Kidney epithelial cell (primary cell): ENCODE measurements at regions not wholly inside any gene's neighbourhood (a gene's known extent, or its start where the extent isn't known, plus 50 kb on each side); places are given as distances from the start of the nearest gene placed in this dataset.

Source experiments
- DNase-seq: peaks from one replicate; pipeline ENCODE4 v3.0.0-alpha.2; 2010; ENCODE audit warnings: low read depth
- H3K27me3 ChIP-seq: 2 replicates; pipeline ENCODE4 v1.6.0; 2011; ENCODE audit warnings: low read length; ENCODE audit not compliant: control insufficient read depth, insufficient read depth
- H3K36me3 ChIP-seq: 2 replicates; pipeline ENCODE4 v1.5.1; 2011; ENCODE audit warnings: low read length; ENCODE audit not compliant: control insufficient read depth, insufficient read depth
- H3K4me3 ChIP-seq: 2 replicates; pipeline ENCODE4 v1.5.1; 2011; ENCODE audit warnings: low read depth, mild to moderate bottlenecking, control low read depth, low read length
- TF ChIP-seq, protein P1 (sequence below): IDR thresholded peaks from 2 replicates; pipeline ENCODE4 v1.5.1; 2011; ENCODE audit warnings: mild to moderate bottlenecking, moderate library complexity, low read length, control low read depth, inconsistent platforms; ENCODE audit not compliant: insufficient read depth, poor library complexity, severe bottlenecking

- Histone ChIP-seq H3K27me3 (no peaks in the 10 kb centered on the region), H3K36me3 (no peaks in the 10 kb centered on the region), H3K4me3 (no peak overlapping the region)
- DNase-seq: no peak
- TF ChIP-seq, protein P1, sequence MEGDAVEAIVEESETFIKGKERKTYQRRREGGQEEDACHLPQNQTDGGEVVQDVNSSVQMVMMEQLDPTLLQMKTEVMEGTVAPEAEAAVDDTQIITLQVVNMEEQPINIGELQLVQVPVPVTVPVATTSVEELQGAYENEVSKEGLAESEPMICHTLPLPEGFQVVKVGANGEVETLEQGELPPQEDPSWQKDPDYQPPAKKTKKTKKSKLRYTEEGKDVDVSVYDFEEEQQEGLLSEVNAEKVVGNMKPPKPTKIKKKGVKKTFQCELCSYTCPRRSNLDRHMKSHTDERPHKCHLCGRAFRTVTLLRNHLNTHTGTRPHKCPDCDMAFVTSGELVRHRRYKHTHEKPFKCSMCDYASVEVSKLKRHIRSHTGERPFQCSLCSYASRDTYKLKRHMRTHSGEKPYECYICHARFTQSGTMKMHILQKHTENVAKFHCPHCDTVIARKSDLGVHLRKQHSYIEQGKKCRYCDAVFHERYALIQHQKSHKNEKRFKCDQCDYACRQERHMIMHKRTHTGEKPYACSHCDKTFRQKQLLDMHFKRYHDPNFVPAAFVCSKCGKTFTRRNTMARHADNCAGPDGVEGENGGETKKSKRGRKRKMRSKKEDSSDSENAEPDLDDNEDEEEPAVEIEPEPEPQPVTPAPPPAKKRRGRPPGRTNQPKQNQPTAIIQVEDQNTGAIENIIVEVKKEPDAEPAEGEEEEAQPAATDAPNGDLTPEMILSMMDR: no peak
These were observed 1472.2 kb downstream of the SUCLG1 start for GRCh38 chr2:82986899-82987298.

DNA sequence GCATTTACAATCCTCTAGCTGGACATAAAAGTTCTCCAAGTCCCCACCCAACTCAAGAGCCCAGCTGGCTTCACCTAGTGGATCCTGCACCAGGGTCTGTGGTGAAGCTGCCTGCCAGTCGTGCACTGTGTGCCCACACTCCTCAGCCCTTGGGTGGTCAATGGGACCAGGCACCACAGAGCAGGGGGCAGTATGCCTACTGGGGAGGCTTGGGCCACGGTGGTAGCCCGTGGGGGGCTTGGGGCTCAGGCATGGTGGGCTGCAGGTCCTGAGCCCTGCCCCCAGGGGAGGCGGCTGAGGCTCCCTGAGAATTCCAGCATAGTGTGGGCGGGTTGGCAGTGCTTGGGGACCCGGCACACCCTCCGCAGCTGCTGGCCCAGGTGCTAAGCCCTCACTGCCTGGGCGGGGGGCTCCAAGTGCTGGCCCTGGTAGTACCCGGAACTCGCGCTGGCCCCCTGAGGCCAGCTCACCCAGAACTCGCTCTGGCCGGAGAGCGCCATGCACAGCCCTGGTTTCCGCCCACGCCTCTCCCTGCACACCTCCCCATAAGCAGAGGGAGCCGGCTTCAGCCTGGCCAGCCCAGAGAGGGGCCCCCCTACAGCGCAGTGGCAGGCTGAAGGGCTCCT is 1473.4 kb downstream of the SUCLG1 start:
- no peak overlapping the region for H3K4me3 ChIP-seq
- DNase-seq: no peak
- H3K27me3 ChIP-seq: no peaks in the 10 kb centered on the region
- TF ChIP-seq, protein P1: no peak
- no peaks in the 10 kb centered on the region for H3K36me3 ChIP-seq

DNA sequence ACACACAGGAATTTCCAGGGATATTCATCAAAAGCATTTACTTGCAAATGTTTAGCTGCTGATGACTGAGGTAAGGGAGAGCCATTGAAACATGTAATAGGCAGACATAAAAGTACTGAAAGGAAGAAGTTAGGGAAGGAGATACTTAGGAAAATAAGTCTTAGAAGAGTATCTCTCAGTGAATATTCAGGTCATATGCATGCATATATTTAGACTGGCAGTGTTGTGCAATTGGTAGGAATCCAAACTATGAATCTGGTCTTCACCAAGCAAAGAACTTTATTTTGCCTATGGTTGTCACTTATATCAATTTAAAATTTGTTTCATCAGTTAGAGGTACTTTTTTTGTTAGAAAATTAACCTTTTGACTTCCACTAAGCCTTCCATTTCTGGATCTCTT is 1490.7 kb downstream of the SUCLG1 start:
- no peak for DNase-seq
- Histone ChIP-seq H3K27me3 (no peaks in the 10 kb centered on the region), H3K36me3 (no peaks in the 10 kb centered on the region), H3K4me3 (no peak overlapping the region)
- TF ChIP-seq, protein P1: no peak

GRCh38 chr2:82964341-82964740 is 1494.7 kb downstream of the SUCLG1 start:
- H3K4me3 ChIP-seq: no peak overlapping the region
- H3K36me3 ChIP-seq: no peaks in the 10 kb centered on the region
- DNase-seq: no peak
- H3K27me3 ChIP-seq: no peaks in the 10 kb centered on the region
- TF ChIP-seq, protein P1: no peak

DNA sequence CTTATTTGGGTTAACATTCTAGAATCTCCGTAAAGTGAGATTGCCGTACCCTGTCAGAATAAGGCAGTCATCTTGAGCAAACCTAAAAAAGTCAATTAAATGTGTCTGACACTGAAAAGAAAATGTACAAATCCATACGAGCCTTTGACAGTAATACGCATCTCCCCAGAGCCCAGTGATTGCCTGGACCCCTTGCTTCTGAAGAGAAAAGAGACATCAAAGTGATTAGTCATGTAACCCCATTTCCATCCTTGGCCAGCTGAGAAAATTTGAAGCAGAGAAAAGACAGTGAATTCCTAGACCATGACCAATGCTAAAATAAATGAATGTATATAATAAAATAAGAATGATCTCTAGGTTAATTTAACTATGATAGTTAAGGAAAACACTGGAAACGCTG is 1499.4 kb downstream of the SUCLG1 start:
- no peak for DNase-seq
- Histone ChIP-seq H3K36me3 (no peaks in the 10 kb centered on the region), H3K27me3 (no peaks in the 10 kb centered on the region), H3K4me3 (no peak overlapping the region)
- TF ChIP-seq, protein P1: no peak

GRCh38 chr2:82954868-82955267 is 1504.2 kb downstream of the SUCLG1 start:
- Histone ChIP-seq H3K36me3 (no peaks in the 10 kb centered on the region), H3K4me3 (no peak overlapping the region), H3K27me3 (no peaks in the 10 kb centered on the region)
- TF ChIP-seq, protein P1: no peak
- no peak for DNase-seq
